ENCODE measurements at regions not wholly inside any gene's neighbourhood (a gene's known extent, or its start where the extent isn't known, plus 50 kb on each side); places are given as distances from the start of the nearest gene placed in this dataset.
A peak's percentile ranks its signal among the peaks of the same experiment; 100 is the strongest.
"Not testable (repeated sequence)": the region's sequence is repeated elsewhere in the genome, so short reads cannot be mapped to it uniquely, and the experiment has no call there.

DNA sequence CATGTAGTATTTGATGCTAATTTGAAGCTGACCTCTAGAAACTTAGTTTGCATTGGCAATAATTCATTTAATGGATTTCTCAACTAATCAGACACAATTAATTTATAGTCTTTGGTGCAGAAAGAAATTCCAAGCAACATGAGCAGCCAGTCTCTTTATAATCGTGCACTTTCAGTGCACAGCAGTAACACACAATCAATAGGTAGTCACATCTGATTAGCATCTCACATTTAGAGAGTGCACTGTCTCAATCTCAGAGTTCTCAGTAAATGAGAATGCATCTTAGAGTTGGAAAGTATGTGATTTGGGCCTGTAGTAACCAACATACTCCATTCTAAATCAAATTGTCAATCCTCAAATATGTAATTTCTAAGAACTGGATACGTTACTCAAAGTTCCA lies 377.6 kb downstream of the POM121L12 start:
- no peak for DNase-seq

- no peak for DNase-seq
Observed at GRCh38 chr7:53415816-53416215, 380.4 kb downstream of the POM121L12 start.

DNA sequence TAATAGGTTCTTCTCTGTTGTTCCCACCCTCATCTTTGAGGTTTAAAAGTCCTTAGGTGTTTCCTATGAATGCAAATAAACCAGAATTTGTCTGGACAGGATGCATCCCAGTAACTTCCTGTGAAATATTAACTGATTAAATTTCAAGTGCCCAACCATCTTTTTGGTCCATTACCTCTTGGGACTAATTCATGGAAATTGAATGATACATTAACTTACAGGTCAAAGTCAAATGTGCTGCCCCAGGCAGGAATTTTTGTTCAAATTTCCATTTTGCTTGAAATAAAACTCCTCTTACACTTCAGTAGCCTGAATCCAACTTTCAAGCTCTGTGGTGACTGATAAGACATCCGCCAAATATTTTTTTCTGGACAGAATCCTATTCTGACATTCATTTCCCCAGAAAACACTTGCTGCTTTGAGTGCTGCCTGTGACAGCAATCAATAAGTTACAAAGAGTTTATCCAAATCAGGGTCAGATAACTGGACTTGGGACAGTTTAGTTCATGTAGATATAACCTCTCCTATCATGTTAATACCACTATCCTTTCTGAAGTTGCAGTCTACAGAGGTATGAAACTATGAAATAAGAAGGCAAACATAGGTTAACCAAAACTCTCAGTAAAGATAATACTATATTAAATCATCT lies 383.5 kb downstream of the POM121L12 start:
- DNase-seq: no peak

DNA sequence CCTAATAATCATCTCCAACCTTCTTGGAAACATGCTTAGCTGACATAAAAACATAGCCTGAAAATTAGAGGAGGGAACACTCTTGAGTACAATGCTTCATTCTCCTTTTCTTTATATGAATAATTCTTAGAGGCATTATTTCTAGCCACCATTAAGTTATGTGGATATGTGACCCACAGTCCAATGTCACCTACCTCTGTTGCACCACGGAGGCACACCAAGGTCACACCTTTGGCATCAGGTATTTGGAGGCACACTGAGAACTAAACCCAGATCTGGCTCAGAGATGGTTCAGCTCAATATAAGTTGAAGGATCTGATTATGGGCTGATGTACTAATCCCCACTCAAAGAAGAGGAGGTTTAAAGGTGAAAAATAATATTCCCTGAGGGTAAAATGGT lies 385.1 kb downstream of the POM121L12 start:
- no peak for DNase-seq

DNA sequence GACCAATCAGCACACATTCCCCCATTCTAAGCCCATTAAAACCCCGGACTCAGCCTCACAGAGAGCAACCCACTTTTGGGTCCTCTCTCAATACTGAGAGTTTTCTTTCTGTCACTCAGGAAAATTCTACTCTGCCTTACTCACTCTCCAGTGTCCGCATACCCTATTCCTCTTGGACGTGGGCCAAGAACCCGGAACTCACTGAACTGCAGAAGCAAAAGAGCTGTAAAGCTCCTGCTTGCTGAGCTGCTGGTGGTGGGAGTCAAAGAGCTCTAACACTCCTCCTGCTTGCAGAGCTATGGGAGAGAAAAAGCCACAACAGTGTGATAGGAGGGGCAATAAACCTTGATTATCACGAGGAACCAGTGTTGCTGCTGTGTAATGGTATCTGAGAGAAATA lies 386.9 kb downstream of the POM121L12 start:
- DNase-seq: no peak

GRCh38 chr7:53426145-53426750 lies 390.8 kb downstream of the POM121L12 start:
- DNase-seq: no peak

GRCh38 chr7:53428045-53428444 lies 392.6 kb downstream of the POM121L12 start:
- no peak for DNase-seq

DNA sequence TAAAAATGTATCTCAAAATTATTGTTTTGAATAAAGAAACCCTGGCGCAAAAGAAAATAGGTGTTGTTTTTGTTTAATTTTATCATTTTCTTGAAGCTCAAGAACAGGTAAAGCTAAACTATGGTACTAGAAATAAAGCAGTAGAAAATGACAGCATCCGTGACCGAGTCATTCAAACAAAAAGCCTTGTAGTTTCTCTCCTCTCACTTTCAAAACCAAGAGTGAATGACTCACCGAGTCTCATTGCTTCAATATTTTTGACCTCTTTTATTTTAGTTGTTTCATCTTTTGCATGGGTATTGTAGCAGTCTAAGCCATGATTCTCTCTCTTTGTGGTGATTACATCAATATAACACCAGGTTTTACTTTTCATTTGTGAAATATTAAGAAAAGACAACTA lies 396.5 kb downstream of the POM121L12 start:
- DNase-seq: no peak

DNA sequence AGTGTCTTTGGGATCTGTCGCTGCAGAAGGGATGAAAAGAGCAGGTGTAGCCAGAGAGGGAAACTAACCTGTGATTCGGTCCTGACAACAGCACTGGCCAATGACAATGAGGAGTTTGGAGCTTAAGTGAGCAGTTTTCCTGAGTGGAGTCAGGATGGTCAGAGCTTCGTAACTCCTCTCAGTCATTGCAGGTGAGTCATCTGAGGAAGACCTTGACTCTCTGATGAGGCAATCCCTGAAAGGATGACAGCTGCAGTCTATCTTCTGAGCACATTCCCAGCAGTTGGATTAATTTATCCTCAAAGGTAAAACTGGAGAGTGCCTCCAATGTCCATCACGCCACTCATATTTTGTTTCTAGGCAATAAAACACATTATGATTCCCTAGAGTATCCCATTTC lies 401.9 kb downstream of the POM121L12 start:
- DNase-seq: no peak

DNA sequence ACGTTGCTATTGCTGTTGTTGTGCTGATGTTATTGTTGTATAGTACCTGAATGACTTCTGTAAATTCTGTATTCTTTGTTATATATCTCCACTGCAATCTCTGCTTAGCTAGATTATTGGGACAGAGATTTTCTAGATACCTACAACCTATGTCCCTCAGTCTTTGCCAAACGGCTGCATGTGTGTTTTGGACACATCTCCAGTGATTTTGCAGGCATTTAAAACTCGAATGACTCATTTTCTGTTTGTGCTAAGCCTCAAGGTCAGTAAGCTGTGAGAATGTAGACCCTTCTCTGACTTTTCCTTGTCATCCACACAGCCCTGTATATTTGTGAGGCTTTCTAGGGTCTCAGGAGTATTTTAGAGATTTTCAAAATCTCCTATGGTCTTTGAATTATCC lies 410.7 kb downstream of the POM121L12 start:
- DNase-seq: no peak

- no peak for DNase-seq
Observed at GRCh38 chr7:53458636-53459035, 423.2 kb downstream of the POM121L12 start.

- no peak for DNase-seq
Observed at GRCh38 chr7:53466371-53466770, 430.9 kb downstream of the POM121L12 start.

DNA sequence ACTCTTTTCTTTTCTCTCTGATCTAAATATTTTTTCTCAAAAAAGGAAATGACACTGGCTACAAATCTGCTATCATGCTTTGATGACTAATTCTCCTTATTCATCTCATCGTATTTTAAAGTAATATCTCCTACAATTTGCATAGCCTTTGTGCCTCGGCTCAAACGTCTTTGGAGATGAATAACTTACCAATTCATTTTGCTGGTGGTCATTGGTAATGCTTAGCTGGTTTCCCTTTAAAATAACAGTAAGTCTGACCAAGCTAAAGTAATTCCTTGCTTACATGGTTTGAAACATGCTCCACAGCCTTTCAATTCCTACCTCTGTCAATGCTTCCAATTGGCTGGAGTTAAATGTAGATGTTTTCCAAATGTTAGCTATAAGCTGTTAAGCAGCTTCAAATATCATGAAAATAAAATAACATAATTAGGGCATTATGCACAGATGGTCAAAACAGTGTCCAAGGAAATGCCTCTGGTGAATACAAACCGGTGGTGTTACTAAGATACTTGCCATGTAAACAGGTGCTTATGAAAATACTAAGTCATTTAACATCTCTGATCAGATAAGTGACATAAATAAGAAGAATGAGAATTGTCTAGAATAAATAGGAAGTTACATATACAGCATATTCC lies 435.0 kb downstream of the POM121L12 start:
- DNase-seq: no peak

DNA sequence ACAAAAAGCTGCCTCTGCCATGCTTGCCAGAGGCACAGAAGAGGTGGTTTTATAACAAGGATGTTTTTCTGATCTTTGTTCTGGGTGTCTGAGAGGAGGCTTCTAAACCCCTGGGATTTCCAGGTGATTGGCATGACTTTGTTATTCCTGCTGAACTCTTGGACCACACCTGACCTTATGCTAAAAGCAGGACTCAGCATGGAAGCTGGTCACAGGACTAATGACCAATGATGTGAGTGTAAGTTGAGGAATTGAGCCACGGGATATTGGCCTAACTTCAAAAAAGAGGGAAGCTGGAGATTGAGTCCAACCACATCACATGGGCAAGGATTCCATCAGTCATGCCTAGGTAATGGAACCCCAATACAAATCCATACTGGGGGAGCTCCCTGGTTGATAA lies 437.9 kb downstream of the POM121L12 start:
- no peak for DNase-seq

DNA sequence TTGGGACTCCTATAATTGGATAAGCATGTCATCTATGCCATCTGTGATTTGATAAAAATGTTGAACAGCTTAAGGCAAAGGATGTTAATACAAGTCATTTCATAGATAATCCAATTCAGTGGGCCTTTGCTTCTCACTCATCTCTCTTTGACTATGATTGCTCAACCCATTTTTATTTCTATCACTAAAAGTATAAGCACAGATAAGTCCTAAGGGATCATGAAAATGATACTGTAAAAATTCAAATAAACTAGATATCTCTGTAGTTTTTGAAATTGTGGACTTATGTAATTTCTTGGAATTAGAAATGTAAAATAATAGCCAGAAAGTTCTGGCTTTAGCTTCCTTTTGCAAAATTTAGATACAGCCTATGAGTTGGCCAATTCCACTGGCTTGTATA lies 440.3 kb downstream of the POM121L12 start:
- DNase-seq: no peak

DNA sequence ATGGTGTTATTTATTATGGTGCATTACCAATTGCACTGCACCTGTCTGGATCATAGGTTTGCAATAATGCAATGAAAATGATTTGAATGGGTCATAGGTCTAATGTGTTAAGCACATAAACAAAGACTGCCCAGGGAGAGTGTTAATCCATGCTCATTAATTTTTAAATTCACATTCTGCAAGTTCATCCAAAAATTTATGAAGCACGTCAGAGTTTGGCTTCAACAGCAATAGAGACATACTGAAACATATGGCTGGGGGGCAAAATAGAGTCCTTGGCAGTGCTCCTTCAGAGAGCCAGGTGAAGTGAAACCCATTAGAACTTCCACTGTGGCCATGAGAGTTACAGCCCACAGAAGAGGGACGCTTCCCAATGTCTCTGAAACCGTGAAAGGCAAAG lies 441.1 kb downstream of the POM121L12 start:
- DNase-seq: peak; percentile 89

DNA sequence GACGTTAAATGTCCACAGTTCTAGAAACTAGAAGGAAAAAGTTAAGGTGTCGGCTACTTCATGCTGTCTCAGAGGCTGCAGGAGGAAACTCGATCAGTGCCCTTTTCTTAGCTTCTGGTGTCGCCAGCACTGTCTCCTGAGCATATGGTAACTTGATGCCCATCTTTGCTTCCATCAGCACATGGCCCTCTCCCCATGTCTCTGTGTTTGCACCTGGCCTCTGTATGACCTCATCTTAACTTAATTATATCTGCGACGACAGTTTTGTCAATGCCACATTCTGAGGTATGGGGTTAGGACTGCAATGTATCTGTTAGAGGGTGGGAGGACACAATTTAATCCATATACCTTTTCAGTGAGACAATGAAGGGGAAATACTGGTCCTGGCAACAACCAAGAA lies 449.9 kb downstream of the POM121L12 start:
- no peak for DNase-seq

DNA sequence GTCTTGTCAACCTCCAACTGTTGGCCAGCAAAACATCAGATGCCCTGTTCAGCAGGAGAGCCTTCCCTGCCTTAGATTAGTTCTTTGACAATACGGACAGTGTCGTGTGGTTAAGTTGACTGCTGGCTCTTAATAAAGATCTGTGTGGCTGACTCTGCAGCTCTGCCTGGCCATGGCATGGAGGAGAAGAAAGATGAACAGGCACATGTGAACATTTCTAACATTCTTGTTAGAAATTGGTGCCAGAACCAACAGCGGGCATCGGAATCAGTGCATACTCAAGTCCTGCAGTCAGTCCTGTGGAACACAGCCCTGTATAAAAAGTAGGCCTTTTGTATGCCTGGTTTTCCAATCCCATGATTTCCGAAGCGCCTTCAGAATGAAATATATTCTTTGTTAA lies 455.6 kb downstream of the POM121L12 start:
- no peak for DNase-seq

DNA sequence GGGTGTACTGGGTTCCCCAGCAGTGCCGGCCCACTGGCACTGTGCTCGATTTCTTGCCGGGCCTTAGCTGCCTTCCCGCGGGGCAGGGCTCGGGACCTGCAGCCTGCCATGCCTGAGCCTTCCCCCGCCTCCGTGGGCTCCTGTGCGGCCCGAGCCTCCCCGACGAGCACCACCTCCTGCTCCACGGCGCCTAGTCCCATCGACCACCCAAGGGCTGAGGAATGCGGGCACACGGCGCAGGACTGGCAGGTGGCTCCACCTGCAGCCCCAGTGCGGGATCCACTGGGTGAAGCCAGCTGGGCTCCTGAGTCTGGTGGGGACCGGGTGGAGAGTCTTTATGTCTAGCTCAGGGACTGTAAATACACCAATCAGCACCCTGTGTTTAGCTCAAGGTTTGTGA lies 459.7 kb downstream of the POM121L12 start:
- not testable (repeated sequence) for DNase-seq

DNA sequence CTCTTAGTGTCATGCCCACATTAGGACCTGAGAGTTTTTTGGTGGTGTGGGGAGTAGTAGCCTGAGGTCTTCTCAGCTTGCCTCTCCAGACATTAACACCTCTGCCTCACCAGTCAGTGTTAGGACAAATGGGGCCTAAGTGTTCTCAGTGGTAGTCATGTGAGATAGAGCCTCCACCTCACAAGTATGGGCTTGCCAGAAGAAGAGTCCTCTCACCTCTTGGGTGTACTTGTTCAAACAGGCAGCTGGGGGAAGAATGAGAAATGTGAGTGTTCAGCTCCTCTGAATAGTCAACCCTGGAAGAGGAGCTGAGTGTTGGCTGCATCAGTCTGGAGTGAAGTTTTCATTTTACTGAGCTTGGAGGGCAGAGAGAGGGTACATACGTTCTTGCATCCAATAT lies 464.6 kb downstream of the POM121L12 start:
- DNase-seq: peak; percentile 19

GRCh38 chr7:53504914-53505313 lies 469.5 kb downstream of the POM121L12 start:
- no peak for DNase-seq

DNA sequence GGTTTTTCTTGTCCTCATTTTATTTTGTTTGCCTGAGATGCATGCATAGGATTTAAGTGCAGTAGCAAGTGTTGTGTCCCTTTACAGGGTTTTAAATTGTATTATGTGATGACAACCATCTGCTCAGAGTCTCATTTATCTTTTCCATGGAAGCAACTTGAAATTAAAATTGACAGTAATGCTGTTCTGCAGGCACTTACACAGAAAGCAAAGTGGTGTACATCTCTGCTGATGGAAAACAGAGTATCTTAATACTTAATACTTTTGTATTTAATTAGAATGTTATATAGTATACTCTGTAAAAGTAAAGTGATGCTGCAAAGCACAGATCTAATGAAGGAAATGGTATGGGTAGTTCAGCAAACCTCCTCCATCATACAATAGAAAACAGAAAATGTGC lies 482.9 kb downstream of the POM121L12 start:
- DNase-seq: no peak

- no peak for DNase-seq
Observed at GRCh38 chr7:53520841-53521240, 485.4 kb downstream of the POM121L12 start.

DNA sequence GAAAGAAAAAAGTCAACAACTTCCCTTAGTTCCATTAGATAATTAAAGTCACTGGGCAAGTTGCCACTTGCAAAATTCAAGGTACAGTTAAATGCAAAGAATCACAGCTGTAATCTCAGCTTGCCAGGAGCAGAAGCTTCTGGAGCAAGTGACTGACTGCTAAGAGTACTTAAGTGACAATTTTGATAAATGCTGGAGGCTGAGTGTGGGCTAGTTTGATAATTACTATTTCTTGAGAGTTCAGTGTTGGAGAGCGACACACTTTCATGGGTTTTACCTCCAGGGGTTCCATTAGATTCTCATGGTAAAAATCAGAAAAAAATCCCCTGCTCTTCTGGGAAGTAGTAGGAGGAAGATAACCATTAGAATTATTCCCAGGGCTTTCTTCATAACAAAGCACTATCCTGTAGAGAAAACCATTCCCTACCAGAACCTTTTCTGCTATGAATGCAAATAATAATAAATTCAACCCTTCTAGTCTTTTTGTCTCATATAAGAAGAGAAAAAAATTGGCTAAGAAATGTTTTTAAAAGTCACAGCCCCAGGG lies 486.3 kb downstream of the POM121L12 start:
- DNase-seq: peak; percentile 87

All from DMS79 (cell line).